ENCODE measurements at regions not wholly inside any gene's neighbourhood (a gene's known extent, or its start where the extent isn't known, plus 50 kb on each side); places are given as distances from the start of the nearest gene placed in this dataset.

DNA sequence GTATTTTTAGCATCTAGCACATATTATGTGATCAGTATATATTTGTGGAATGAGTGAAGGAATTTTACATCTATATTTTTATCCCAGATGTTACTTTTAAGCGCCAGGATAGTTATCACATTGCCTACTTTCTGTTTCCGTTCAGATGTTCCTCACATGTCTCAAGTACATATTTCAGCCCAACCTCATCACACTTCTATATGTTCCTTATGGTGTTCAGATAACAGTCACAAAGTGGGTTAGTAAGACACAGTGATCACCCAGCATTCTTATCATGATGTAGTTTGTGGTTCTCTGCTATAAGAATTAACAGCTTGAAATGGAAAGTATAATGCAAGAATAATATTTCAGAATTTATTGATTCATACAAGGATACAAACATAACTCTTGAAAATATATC, 170.0 kb upstream of the RASA1 start:
- no peaks in the 10 kb centered on the region for H3K9me3 ChIP-seq (ENCODE audit: control insufficient read depth, insufficient read depth, low read depth, low read length)
- no peaks in the 10 kb centered on the region for H4K20me1 ChIP-seq (ENCODE audit: control insufficient read depth, extremely low read depth, insufficient read depth, low read length)
- no peaks in the 10 kb centered on the region for H3K27me3 ChIP-seq (ENCODE audit: control insufficient read depth, insufficient read depth, low read length)
- no peak for DNase-seq (ENCODE audit: low read depth in 2 of 2)
- no peak for TF ChIP-seq EZH2 (IDR thresholded peaks at IDR 0.05; ENCODE audit: low read length, missing control alignments)
- TF ChIP-seq, protein P1, sequence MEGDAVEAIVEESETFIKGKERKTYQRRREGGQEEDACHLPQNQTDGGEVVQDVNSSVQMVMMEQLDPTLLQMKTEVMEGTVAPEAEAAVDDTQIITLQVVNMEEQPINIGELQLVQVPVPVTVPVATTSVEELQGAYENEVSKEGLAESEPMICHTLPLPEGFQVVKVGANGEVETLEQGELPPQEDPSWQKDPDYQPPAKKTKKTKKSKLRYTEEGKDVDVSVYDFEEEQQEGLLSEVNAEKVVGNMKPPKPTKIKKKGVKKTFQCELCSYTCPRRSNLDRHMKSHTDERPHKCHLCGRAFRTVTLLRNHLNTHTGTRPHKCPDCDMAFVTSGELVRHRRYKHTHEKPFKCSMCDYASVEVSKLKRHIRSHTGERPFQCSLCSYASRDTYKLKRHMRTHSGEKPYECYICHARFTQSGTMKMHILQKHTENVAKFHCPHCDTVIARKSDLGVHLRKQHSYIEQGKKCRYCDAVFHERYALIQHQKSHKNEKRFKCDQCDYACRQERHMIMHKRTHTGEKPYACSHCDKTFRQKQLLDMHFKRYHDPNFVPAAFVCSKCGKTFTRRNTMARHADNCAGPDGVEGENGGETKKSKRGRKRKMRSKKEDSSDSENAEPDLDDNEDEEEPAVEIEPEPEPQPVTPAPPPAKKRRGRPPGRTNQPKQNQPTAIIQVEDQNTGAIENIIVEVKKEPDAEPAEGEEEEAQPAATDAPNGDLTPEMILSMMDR (conservative IDR thresholded peaks at IDR 0.05 in 1 of 2, IDR thresholded peaks at IDR 0.05 in 1 of 2; ENCODE audit: low read depth in 1 of 2, low read length in 2 of 2), result no peak
- no peaks in the 10 kb centered on the region for H3K36me3 ChIP-seq (ENCODE audit: control insufficient read depth, insufficient read depth, low read length)
- no peak overlapping the region for H3K4me2 ChIP-seq (ENCODE audit: extremely low read depth, insufficient read depth, low read length)
- no peak overlapping the region for H3K4me3 ChIP-seq (replicated peaks in 1 of 4; ENCODE audit: control extremely low read depth in 1 of 4, insufficient read depth in 1 of 4, low read depth in 3 of 4, low read length in 4 of 4)
- H3K9ac ChIP-seq (ENCODE audit: insufficient read depth, low read length), result no peak overlapping the region
- no peak overlapping the region for H2AFZ ChIP-seq (ENCODE audit: low read length)
- H3K4me1 ChIP-seq (ENCODE audit: control insufficient read depth, extremely low read depth, insufficient read depth, low read length), result no peaks in the 10 kb centered on the region
- no peaks in the 10 kb centered on the region for H3K79me2 ChIP-seq (ENCODE audit: control insufficient read depth, insufficient read depth, low read length)
- no peak overlapping the region for H3K27ac ChIP-seq (ENCODE audit: insufficient read depth, low read length)

DNA sequence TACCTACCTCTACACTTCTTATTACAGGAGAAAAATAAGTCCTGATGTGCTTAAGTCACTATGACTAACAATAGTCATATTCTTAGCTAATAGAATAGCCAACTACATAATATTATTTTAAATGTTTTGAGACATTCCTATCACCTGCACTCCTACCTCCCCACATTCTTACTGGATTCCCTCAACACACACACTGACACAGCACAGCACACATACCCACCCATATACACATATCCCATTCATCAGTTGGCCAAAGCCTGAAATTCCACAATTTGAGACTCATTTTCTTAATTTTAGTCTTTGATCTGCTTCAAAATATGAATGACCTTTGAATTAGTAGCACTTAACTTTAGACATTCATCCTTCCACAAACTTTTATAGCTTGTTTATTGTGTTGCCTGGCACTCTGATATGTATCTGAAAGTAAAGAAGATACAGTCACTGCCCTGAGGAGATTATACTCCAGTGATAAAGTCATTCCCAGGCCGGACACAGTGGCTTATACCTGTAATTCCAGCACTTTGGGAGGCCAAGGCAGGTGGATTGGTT, 168.3 kb upstream of the RASA1 start:
- no peak overlapping the region for H3K4me3 ChIP-seq (replicated peaks in 1 of 4; ENCODE audit: control extremely low read depth in 1 of 4, insufficient read depth in 1 of 4, low read depth in 3 of 4, low read length in 4 of 4)
- peak in 1 of 2 donors; percentile 32 for DNase-seq (ENCODE audit: low read depth in 2 of 2)
- no peak for TF ChIP-seq EZH2 (IDR thresholded peaks at IDR 0.05; ENCODE audit: low read length, missing control alignments)
- TF ChIP-seq, protein P1 (conservative IDR thresholded peaks at IDR 0.05 in 1 of 2, IDR thresholded peaks at IDR 0.05 in 1 of 2; ENCODE audit: low read depth in 1 of 2, low read length in 2 of 2), result no peak

DNA sequence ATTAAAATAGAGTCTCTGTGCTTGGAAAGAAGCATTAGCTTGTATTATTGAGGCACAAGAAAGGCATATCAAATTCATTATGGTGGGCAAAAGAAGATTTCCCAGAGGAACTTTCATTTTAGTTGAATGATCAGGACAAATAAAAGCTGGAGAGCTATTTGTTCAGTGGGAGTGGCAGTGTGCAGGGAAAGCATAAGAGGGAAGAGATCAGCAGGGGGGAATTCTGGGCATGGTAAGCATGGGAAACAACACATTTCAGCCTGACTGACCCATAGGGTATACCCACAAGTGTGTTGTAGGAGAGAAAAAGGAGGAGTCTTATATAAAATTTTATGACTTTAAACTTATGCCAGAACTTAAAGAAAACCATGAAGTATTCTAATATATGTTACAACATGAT, 167.7 kb upstream of the RASA1 start:
- Histone ChIP-seq H3K79me2 (ENCODE audit: control insufficient read depth, insufficient read depth, low read length) (no peaks in the 10 kb centered on the region), H3K36me3 (ENCODE audit: control insufficient read depth, insufficient read depth, low read length) (no peaks in the 10 kb centered on the region), H3K9me3 (ENCODE audit: control insufficient read depth, insufficient read depth, low read depth, low read length) (no peaks in the 10 kb centered on the region), H3K4me1 (ENCODE audit: control insufficient read depth, extremely low read depth, insufficient read depth, low read length) (no peaks in the 10 kb centered on the region), H3K9ac (ENCODE audit: insufficient read depth, low read length) (no peak overlapping the region), H4K20me1 (ENCODE audit: control insufficient read depth, extremely low read depth, insufficient read depth, low read length) (no peaks in the 10 kb centered on the region), H3K4me2 (ENCODE audit: extremely low read depth, insufficient read depth, low read length) (no peak overlapping the region), H3K27ac (ENCODE audit: insufficient read depth, low read length) (no peak overlapping the region), H2AFZ (ENCODE audit: low read length) (no peak overlapping the region), H3K4me3 (replicated peaks in 1 of 4; ENCODE audit: control extremely low read depth in 1 of 4, insufficient read depth in 1 of 4, low read depth in 3 of 4, low read length in 4 of 4) (no peak overlapping the region), H3K27me3 (ENCODE audit: control insufficient read depth, insufficient read depth, low read length) (no peaks in the 10 kb centered on the region)
- no peak for DNase-seq (ENCODE audit: low read depth in 2 of 2)
- TF ChIP-seq EZH2 (IDR thresholded peaks at IDR 0.05; ENCODE audit: low read length, missing control alignments), result no peak
- TF ChIP-seq, protein P1 (conservative IDR thresholded peaks at IDR 0.05 in 1 of 2, IDR thresholded peaks at IDR 0.05 in 1 of 2; ENCODE audit: low read depth in 1 of 2, low read length in 2 of 2), result no peak

More for the DNA sequence above, 168.3 kb upstream of the RASA1 start:
- Histone ChIP-seq H3K79me2 (ENCODE audit: control insufficient read depth, insufficient read depth, low read length) (no peaks in the 10 kb centered on the region), H3K4me2 (ENCODE audit: extremely low read depth, insufficient read depth, low read length) (no peak overlapping the region), H3K36me3 (ENCODE audit: control insufficient read depth, insufficient read depth, low read length) (no peaks in the 10 kb centered on the region), H3K27me3 (ENCODE audit: control insufficient read depth, insufficient read depth, low read length) (no peaks in the 10 kb centered on the region), H4K20me1 (ENCODE audit: control insufficient read depth, extremely low read depth, insufficient read depth, low read length) (no peaks in the 10 kb centered on the region), H3K4me1 (ENCODE audit: control insufficient read depth, extremely low read depth, insufficient read depth, low read length) (no peaks in the 10 kb centered on the region), H3K9me3 (ENCODE audit: control insufficient read depth, insufficient read depth, low read depth, low read length) (no peaks in the 10 kb centered on the region), H2AFZ (ENCODE audit: low read length) (no peak overlapping the region), H3K27ac (ENCODE audit: insufficient read depth, low read length) (no peak overlapping the region), H3K9ac (ENCODE audit: insufficient read depth, low read length) (no peak overlapping the region)
